ENCODE measurements at regions not wholly inside any gene's neighbourhood (a gene's known extent, or its start where the extent isn't known, plus 50 kb on each side); places are given as distances from the start of the nearest gene placed in this dataset.

GRCh38 chr9:11928871-11929321, 764.3 kb upstream of the TYRP1 start:
- H3K79me2 ChIP-seq, result no peaks in the 10 kb centered on the region

GRCh38 chr9:11931109-11931508, 762.1 kb upstream of the TYRP1 start:
- Histone ChIP-seq H4K20me1 (ENCODE audit: insufficient read depth, poor library complexity, severe bottlenecking) (no peaks in the 10 kb centered on the region), H3K27ac (no peak overlapping the region), H3K36me3 (replicated peaks; ENCODE audit: insufficient read depth, low read depth) (no peaks in the 10 kb centered on the region), H3K79me2 (no peaks in the 10 kb centered on the region), H3K4me1 (ENCODE audit: insufficient read depth) (no peaks in the 10 kb centered on the region), H3K9me3 (ENCODE audit: low read depth) (no peaks in the 10 kb centered on the region), H2AFZ (no peak overlapping the region), H3K4me3 (no peak overlapping the region), H3K4me2 (no peak overlapping the region), H3K27me3 (no peaks in the 10 kb centered on the region), H3K9me2 (replicated peaks; ENCODE audit: insufficient read depth) (no peaks in the 10 kb centered on the region)
- 96% methylated on average over 3 of the region's 3 CpGs for WGBS (ENCODE audit: low lambda C conversion rate, missing lambda C conversion rate)
- no peak for TF ChIP-seq EZH2 (IDR thresholded peaks at IDR 0.05; ENCODE audit: borderline replicate concordance)
- TF ChIP-seq EZH2phosphoT487 (IDR thresholded peaks at IDR 0.05; ENCODE audit: low read depth, severe bottlenecking, unreplicated experiment), result no peak
- no peak for TF ChIP-seq CTCF (IDR thresholded peaks at IDR 0.05; ENCODE audit: poor library complexity)
- no peak for DNase-seq (ENCODE audit: low spot score)

More at GRCh38 chr9:11928871-11929321, 764.3 kb upstream of the TYRP1 start:
- WGBS (ENCODE audit: low lambda C conversion rate, missing lambda C conversion rate), result 95% methylated on average over 17 of the region's 17 CpGs
- Histone ChIP-seq H3K27me3 (no peaks in the 10 kb centered on the region), H3K27ac (no peak overlapping the region), H3K9me3 (ENCODE audit: low read depth) (no peaks in the 10 kb centered on the region), H3K9me2 (replicated peaks; ENCODE audit: insufficient read depth) (no peaks in the 10 kb centered on the region), H3K4me1 (ENCODE audit: insufficient read depth) (no peaks in the 10 kb centered on the region), H3K4me2 (no peak overlapping the region), H3K4me3 (no peak overlapping the region), H4K20me1 (ENCODE audit: insufficient read depth, poor library complexity, severe bottlenecking) (no peaks in the 10 kb centered on the region), H3K36me3 (replicated peaks; ENCODE audit: insufficient read depth, low read depth) (no peaks in the 10 kb centered on the region), H2AFZ (no peak overlapping the region)
- DNase-seq (ENCODE audit: low spot score), result no peak
- TF ChIP-seq EZH2 (IDR thresholded peaks at IDR 0.05; ENCODE audit: borderline replicate concordance) (no peak), EZH2phosphoT487 (IDR thresholded peaks at IDR 0.05; ENCODE audit: low read depth, severe bottlenecking, unreplicated experiment) (no peak), CTCF (IDR thresholded peaks at IDR 0.05; ENCODE audit: poor library complexity) (no peak)

GRCh38 chr9:11931751-11932150, 761.4 kb upstream of the TYRP1 start:
- no peaks in the 10 kb centered on the region for H3K9me3 ChIP-seq (ENCODE audit: low read depth)

More at GRCh38 chr9:11931751-11932150, 761.4 kb upstream of the TYRP1 start:
- WGBS (ENCODE audit: low lambda C conversion rate, missing lambda C conversion rate), result 84% methylated on average over 3 of the region's 3 CpGs
- no peaks in the 10 kb centered on the region for H3K27me3 ChIP-seq
- H3K79me2 ChIP-seq, result no peaks in the 10 kb centered on the region
- no peak overlapping the region for H3K27ac ChIP-seq
- H3K9me2 ChIP-seq (replicated peaks; ENCODE audit: insufficient read depth), result no peaks in the 10 kb centered on the region
- no peak overlapping the region for H2AFZ ChIP-seq
- no peak overlapping the region for H3K4me3 ChIP-seq
- no peak overlapping the region for H3K4me2 ChIP-seq
- DNase-seq (ENCODE audit: low spot score), result no peak
- H3K4me1 ChIP-seq (ENCODE audit: insufficient read depth), result no peaks in the 10 kb centered on the region
- no peaks in the 10 kb centered on the region for H3K36me3 ChIP-seq (replicated peaks; ENCODE audit: insufficient read depth, low read depth)
- TF ChIP-seq CTCF (IDR thresholded peaks at IDR 0.05; ENCODE audit: poor library complexity) (no peak), EZH2 (IDR thresholded peaks at IDR 0.05; ENCODE audit: borderline replicate concordance) (no peak), EZH2phosphoT487 (IDR thresholded peaks at IDR 0.05; ENCODE audit: low read depth, severe bottlenecking, unreplicated experiment) (no peak)
- H4K20me1 ChIP-seq (ENCODE audit: insufficient read depth, poor library complexity, severe bottlenecking), result no peaks in the 10 kb centered on the region

All from hepatocyte (in vitro differentiated cells).